ENCODE measurements at regions not wholly inside any gene's neighbourhood (a gene's known extent, or its start where the extent isn't known, plus 50 kb on each side); places are given as distances from the start of the nearest gene placed in this dataset.

DNA sequence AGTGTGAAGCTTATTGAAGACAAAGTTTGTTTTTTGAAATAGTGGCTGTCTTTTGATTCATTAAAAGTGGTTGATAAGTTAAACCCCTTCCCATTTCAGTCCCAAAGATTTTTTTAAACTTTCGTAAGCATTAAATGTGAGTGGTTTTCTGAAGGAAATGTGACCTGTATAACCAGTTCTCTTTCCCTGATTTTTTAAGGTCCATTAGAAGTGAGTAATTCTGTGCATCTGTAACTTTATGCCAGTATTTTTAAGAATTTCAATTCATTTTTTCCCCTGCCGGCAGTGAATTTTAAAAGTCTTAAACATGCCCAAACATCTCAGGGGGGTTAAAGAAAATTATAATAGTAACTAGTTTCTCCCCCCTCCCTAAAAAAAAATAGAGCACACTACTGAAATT is 254.6 kb upstream of the SP8 start:
- DNase-seq = no peak

DNA sequence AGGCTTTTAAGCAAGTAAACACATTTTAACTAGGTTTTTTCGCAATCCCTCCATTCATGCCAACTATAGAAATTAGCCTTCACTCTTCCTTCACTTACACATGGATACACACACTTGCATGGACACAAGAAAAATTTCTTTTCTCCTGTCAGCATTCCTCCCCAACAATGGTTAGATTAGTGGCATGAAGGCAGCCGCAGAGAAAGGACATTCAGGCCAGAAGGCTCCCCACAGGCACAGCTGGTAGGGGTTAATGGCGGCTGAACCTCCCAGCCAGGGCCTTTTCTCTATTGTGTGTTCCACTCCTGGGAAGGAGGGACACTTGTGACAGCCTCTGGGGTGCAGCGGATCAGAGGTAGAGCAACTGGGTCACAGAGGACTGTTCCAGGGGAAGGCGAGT is 255.0 kb upstream of the SP8 start:
- no peak for DNase-seq

DNA sequence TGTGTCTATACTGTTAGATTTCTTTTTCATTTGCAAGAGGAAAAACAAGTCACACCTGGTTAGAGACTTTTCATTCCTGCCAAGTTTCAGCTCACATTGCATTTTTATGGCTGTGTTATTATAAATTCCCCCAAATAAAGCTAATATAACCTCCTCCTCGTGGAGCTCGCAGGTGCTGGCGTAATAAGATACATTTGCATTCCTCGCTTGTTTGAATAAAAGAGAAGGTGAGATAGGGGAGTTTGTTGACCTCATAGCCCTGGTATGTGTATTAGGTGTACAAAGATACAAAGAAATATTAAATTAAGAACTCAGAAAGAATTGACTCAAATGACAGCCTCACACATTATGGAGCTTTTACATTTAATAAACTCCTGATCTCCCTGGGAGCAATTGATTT is 257.7 kb upstream of the SP8 start:
- DNase-seq = no peak

DNA sequence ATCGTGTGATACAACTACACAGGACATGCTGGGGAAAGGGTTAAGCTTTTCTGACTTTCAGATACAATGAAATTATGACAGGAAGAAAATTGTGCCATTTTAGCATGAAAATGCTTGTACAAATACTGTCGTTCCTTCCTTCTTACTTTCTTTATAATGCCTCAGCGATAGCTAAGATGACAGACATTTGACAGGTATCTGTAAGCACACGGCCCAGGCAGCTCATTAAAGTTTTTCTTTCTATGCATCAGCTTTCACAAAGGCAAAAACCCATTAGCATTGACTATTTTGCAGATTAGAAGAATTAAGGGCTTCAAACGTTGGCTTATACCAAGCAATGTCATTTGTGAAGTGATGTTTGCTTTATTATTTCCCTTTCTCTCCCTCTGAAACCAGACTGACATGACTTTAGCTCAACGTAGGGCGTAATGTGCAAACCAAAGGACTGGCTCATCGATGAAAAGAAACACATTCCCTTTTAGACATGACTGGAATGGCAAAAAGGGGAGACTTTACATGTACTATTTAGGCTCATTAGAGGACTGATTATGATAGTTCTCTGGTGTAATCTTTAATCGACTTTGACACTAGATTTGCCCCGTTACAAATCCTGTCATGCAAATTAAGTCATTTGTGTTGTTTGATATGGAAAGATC is 258.4 kb upstream of the SP8 start:
- no peak for DNase-seq

DNA sequence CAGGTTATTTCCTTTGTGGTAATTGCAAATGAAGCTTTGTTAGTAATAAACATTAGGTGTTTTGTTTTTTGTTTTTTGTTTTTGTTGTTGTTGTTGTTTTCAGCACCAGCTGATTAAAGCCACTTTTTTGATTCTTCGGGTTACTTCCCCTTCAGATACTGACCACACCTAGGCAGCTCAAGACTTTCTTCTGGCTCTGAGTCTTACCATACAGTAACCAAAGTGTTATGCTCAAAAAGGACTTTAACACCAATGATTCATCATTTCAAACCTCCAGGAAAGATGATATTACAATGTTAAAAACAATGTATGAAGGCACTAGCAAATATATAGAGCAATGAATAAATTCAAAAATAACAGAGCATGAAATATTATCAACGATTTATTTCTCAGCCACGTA is 265.2 kb upstream of the SP8 start:
- DNase-seq = no peak

DNA sequence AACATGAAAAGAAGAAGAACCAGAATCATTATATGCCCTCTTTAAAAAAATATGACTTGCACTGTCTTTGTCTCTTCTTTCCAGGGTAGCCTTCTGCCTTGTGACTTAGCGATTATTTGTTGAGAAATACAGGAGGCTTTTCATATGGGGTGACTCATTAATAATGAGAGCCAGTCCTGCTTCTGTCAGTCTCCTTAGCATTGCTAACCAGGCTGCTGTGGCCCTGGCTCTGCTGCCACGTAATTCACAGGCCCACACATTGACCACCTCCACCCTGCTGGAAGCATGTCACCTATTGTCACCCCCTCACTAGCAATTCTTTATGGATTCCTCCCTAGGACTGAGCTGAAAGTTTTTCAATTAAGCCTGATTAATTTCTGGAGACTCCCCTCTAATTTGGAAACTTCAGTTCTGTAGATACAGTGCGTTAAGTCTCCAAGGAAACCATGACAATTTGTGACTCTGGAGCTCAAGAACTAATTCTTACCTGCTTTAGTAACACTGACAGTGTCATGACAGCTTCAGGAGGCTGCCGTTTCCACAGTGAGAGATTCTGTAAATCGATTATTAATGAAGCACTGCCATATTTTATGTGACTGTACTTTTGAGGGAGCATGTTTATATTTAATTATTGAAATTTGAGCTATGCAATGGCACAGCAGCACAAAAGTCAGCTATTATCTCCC is 267.9 kb upstream of the SP8 start:
- no peak for DNase-seq

DNA sequence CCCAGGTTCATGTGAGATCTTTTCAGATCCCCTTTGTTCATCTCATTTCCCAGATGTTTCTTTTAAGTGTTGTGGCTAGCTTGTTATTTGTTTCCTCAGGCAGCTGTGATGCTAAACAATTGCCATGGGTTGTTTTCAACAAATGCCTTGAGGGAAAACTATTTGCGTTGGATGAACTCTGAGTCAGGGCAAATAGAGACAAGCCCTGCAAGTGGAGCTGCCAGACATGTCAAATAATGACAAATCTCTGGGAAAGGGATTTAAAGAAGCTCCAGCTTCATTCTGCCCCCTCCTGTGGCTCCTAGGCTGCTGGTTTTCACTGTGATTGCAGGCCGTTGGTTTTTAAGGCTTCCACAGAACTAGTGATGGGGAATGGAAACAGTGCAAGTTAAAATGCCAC is 272.4 kb upstream of the SP8 start:
- DNase-seq = no peak

DNA sequence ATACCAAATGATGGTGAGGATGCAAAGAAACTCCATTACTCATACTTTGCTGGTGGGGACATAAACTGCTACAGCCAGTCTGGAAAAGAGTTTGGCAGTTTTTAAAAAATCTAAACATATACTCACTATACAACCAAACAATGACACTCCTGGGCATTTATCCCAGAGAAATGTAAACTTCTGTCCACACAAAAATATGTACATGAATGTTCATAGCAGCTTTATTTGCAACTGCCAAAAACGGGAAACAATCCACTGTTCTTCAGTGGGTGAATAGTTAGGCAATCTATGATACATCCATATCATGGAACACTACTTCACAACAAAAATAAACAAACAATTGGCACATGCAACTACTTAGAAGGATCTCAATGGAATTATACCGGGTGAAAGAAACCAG is 276.4 kb upstream of the SP8 start:
- no peak for DNase-seq

DNA sequence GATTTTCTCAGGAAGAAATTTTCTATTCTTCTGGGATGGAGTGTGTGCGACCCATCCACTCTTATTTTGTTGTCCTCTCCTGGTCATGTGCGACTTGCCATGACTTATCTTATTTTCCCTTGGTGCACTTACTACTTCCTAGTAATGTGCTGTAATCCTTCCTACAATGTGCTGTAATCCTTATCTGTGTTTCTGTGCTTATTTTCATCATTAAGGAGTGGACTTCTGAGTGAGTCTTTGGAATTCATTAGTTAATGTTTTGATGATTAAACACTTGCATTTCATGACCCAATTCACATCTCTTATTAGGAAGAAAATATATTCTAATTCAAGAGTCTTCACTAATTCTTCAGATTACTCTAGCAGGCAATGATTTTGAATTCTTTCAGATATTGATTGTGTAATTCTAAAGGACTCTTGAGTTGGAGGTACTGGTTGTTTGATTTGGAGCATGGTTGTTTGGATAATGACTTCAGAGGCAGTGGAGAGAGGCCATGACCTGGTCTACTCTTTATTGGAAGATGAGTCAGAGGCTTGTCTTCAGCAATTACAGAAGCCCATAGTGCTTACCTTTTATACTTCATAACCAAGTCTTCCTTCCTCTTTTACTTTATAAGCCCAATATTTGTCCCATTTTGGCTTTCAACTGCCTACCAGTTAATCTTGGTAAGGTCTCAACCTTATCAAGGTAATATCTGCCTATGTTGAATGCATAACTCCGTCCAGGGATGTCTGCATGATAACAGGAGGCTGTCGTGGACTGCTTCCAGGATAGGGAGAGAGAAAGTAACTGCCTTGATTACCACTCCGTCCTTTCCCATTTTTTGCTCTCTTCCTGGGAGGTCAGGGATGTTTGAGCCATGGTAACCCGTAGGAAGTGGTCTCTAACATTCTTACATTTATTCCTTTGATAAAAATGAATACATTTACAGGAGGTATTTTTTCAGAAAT is 278.3 kb upstream of the SP8 start:
- DNase-seq = no peak

DNA sequence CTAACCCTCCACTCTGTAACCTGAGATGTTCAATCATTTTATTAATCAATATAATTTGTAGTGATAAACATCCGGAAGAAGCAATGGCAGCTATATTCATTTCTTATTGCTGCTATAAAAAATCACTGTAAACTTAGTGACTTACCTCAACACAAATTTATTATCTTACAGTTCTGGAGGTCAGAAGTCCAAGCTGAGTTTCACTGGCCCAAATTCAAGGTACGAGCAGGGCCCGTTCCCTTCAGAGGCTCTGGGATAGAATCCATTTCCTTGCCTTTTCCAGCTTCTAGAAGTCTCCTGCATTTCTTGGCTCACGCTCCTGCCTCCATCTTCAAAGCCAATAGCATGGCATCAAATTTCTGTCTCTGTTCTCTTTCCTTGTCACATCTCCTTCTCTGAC is 279.5 kb upstream of the SP8 start:
- DNase-seq = no peak

DNA sequence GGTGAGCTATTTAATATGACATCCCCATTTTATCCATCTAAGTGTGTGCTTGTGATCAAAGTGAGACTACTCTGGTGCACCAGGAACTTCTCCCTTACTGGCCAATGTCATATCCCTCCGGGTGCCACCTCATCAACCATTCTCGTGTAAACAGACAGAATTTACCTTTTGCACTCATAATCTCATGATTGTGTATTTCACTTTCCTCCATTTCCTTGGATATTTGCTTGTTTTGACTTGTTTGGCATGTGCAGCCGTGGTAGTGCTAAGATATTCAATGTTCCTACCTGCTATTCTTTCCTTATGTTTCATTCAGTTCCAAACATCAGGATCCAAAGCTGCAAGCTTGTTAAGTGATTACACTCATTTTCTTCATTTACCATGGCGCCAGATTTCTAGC is 280.5 kb upstream of the SP8 start:
- no peak for DNase-seq

DNA sequence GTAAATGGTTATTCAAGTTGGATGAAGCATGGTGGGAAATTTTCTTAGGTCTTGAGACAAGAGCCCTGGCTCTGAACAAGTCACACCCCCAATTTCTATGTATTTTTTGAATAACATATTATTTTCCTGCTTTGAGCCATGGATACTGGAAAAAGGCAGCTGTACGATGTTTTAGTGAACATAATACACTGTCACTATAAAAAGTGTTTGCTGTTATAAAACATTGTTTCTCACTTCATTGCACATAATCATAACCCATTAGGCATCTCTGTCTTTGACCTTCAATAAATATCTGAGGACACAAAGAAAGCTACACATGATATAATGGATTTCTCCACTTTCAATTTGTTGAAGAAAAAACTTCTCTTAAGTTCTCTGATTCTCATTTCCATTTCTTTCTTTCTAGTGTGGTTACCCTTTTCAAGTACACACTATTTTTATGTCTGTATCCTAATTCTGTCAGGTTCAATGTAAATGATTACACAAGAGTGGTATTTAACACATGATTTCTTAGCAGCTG is 283.9 kb upstream of the SP8 start:
- DNase-seq = no peak

DNA sequence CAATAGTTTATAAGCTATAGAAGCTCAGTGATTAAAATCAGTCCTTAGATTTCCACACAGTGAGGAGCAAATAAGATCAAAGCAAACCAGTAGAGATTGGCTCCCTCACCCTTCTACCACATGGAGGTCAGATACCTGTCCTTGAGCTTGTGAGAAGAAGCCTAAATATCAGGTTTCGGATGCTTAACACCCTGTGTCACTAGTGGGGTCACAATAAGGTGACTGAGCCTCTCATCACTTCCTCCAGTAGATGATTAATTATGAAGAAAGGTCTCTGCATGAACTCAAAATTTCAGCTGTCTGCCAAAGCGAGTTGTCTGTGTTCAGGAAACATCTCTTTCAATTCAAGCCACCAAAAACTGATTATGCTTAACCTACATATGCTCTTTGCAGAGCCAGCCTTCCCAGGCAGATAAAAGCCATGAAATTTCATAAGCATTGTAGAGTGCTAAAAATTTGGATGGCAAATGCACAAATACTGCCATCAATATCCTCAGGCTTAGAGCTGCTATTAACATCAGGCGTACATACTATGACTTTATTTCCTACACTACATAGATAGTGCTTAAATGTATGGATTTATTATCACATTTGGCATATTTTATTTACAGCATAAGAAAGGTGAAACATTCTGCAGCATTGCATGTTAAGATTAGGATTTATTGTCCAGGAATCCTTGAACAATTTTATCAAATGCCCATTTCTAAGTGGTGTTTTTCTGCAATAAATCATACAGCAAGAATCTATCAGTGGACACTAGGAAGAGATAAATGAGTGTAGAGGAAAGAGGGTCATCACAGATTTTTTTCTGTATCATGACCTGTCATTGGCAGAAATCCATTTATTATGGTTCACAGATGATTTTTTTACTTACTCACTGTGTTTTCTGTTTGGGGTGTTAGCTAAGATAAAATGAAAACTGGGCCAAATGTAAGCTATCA is 285.1 kb upstream of the SP8 start:
- DNase-seq = no peak

DNA sequence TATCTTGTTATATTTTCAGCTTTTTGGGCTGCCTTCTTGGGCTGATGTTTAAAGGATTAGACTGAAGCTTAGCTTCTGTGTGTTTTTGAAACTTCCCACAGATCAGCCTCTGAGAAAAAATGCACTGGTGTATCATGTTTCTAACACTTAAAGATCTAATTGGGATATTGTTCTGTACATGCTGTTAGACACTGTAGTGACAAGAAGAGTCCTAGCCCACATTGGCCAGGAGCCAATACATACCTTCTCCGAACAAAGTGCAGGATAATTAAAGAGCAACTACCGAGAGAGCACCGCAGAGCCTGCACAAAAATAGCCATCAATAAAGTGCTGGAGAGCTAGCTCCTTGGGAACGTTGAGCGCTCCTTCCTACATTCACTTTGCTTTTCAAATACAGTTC is 289.4 kb upstream of the SP8 start:
- no peak for DNase-seq

DNA sequence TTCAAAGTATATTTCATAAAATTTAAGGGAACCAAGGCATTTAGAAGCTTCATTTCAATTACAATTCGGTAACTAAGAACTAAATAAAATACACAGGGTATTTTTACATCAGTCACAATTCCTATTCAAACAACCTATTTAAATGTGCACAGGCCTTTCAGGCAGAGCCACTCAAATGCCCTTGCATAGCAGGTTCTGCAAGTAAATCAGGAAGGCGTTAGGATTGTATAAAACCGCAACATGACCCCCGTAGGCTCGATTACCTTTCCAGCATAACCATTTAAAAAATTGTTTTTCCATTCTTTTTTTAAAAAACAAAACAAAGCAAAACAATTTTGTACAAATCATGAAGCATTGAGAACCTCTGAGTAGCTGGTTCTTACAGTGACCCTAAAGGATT is 289.9 kb upstream of the SP8 start:
- DNase-seq = no peak

DNA sequence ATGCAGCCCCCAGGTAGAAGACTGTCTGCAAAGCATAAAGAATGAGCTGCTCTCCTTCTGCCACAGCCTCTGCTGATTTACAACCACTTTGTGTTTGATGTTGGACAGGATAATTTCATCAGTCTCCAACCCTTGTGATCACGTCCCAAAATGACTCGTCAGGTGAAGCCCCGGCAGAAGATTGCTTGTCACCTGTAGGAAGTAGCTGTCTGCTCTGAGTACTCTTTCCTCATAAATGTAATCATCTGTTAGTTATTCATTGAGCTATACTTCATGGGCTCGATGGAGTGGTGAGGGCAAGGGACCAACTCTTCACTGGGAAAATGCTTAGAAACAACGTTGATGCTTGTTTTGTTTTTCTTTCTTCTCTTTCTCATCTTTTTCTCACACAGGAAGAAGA is 290.9 kb upstream of the SP8 start:
- no peak for DNase-seq

DNA sequence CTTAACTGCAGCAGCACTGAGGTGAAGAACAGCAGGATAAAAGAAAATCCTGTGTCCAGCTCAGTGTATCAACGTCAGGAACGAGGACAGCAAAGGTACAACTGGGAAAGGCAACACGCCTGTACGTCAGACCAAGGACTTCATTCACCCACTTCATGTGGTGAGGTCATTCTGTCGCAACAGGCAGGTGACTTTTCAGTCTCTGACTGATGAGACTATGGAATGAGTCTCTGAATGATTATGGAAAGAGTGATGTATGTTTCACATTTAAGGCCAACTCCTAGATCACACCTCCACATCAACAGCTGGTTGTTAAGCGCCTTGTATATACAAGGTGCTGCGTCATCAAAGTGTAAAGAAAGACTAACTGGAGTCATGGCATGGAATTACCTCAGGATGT is 297.6 kb upstream of the SP8 start:
- no peak for DNase-seq

DNA sequence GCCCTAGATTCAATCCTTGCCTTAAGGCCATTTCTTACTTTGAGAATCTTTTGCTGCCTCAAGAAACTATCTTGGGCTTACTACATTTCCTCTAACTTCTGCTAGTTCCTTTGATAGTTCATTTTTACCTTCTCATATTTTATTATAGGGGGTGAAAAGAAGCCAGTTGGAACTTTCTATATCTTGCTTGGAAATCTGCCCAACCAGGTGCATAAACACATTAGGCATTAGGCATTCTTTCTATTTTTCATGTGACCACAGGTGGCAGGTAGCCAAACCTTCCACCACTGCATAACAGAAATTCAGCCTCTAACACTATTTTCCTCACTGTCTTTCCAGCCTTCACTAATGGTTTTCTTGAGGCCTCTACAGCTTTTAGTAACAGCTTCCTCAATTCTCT is 300.0 kb upstream of the SP8 start:
- no peak for DNase-seq

DNA sequence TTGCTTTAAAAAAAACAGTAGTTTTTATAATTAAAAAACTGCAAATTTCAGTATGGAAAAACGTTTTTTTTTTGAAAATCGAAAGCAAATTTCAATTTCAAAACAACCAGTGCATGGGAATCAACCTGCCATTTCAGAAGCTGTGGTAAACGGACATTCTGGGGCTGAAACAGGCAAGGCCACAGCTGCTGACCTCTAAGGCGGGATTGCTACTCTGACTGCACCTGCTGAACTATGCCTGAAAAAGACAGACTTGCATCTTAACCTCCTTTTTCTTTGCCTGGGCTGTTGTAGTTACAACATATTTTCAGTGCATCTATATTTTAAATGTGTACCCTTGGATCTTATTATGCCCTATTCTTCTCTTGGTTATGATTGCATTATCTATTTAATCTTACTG is 303.0 kb upstream of the SP8 start:
- no peak for DNase-seq

DNA sequence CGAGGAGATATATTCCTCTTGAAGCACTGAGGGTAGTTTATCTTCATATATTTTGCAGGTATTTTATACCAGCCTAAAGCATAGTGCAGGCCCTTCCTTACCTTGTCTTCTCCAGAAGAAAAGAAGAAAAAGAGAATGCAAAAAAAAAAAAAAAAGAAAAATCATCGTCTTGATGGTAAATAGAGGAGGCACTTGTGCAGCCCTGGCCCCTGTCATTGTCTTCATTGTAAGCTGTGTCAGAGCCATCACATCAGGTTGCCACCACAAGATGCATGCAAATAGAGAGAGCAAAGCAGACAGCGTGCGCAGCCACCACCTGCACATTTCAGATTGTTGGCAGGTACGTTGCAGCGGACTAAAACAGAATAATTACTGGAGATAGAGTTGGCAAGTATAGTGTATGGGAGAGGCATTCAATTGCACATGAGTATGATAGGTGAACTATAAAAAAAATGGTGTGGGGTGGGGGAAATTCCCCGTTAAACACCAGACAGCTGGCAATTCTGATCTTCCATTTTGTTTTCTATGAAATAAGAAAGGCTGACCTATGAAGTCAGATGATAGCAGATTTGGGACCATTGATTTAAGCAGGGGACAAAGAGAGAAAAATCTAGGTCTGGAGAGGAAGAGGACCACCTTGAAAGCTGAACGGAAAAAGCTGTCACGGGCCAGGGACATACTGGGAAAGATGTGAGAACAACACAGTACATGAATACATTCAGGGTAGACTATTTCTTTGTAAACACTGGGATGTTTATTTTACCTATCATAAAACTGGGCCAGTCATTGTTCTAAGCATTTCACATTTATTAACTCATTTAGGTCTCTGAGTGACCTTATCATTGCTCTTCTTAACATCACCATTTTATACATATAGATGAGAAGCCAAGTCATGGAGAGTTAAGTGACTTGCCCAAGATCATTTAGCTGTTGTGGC is 306.3 kb upstream of the SP8 start:
- no peak for DNase-seq

DNA sequence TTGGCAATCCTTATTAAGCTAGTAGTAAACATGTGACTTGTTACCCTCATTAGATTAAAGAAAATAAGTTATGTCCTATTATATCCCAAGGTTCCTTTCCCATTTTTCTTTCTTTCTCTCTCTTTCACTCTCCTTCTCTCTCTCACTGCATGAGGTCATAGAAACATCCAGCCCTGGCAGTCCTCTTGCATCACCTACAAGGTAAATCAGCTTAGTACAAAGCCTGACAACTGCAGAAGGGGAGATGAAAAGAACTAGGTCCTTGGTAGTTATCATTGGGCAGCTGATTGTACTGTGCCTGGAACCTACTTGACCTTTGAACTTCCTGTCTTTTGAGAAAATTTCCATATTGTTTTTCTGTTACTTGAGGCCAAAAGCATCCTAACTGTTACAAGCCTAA is 307.9 kb upstream of the SP8 start:
- DNase-seq = no peak

DNA sequence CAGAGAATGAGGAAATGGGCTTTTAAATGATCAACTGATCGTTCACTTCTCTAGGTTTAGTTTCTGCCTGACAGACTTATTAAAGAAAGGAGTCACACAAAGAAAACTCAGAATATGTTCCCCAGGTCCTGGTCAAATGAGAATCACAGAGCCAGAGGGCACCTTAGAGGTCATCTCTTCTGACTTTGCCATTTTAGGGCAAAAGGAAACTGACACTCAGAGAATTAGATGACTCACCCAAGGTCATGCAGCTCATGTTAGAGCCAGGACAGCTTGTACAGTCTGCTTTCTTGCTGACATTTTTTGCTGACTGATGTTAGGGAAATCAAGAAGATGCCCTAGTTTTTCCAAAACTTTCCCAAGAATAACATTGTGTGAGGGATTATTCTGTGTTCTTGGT is 312.7 kb upstream of the SP8 start:
- DNase-seq = no peak
